Naive thymus-derived CD4-positive, alpha-beta T cell (primary cell): ENCODE measurements at regions not wholly inside any gene's neighbourhood (a gene's known extent, or its start where the extent isn't known, plus 50 kb on each side); places are given as distances from the start of the nearest gene placed in this dataset.
"Not testable (repeated sequence)": the region's sequence is repeated elsewhere in the genome, so short reads cannot be mapped to it uniquely, and the experiment has no call there.

Experiments used
- ATAC-seq: fragments of 150-1000 bp; cut with Tn5 transposase; 2 replicates; pipeline ENCODE4 v1.10.0; 2021; ENCODE audit warnings: mild to moderate bottlenecking, moderate library complexity
- CTCF ChIA-PET: fragments of 350-600 bp; sonication (Branson Sonifier 250); formaldehyde crosslinking; loops from one replicate; lab custom pipeline; 2021; ENCODE audit warnings: antibody characterized with exemption; lab: Charles Lee
- POLR2A ChIA-PET: fragments of 350-600 bp; sonication (Branson Sonifier 250); formaldehyde crosslinking; loops from one replicate; lab custom pipeline; 2021; ENCODE audit warnings: antibody characterized with exemption, inconsistent platforms; lab: Charles Lee
- DNase-seq, 9 donors: peaks; one replicate each; pipeline versions ENCODE4 v3.0.0 to v3.0.0-alpha.2; 2020 to 2022; ENCODE audit warnings: mixed read lengths in 1 of 9
- H3K27ac ChIP-seq: one replicate; pipeline ENCODE4 v1.7.0; 2013; ENCODE audit warnings: mild to moderate bottlenecking, low read depth, low read length, moderate library complexity
- H3K27me3 ChIP-seq, 2 donors: one replicate each; pipeline ENCODE4 v1.7.0; 2013; ENCODE audit warnings: low read length in 2 of 2, mild to moderate bottlenecking in 2 of 2, moderate library complexity in 2 of 2; ENCODE audit not compliant: control insufficient read depth in 2 of 2, insufficient read depth in 2 of 2
- H3K36me3 ChIP-seq, 3 experiments: 1 replicate in 2 of 3; 2 replicates in 1 of 3; pipeline ENCODE4 v1.7.0; 2013; ENCODE audit warnings: low read length in 3 of 3, mild to moderate bottlenecking in 3 of 3, moderate library complexity in 1 of 3; ENCODE audit not compliant: insufficient read depth in 3 of 3, control insufficient read depth in 2 of 3
- H3K4me1 ChIP-seq, 2 donors: one replicate each; pipeline ENCODE4 v1.7.0; 2013; ENCODE audit warnings: low read length in 2 of 2, mild to moderate bottlenecking in 2 of 2, moderate library complexity in 1 of 2; ENCODE audit not compliant: control insufficient read depth in 2 of 2, insufficient read depth in 2 of 2
- H3K4me3 ChIP-seq: 2 replicates; pipeline ENCODE4 v1.7.0; 2013; ENCODE audit warnings: mild to moderate bottlenecking, low read length
- H3K9me3 ChIP-seq, 3 experiments: 1 replicate in 2 of 3; 2 replicates in 1 of 3; pipeline ENCODE4 v1.7.0; 2013; ENCODE audit warnings: low read length in 3 of 3; ENCODE audit not compliant: control insufficient read depth in 2 of 3
- H3K27ac Mint-ChIP-seq, 9 donors: one replicate each; pipeline ENCODE4 v1.8.0; 2020 to 2022; ENCODE audit warnings: mixed read lengths in 9 of 9, mild to moderate bottlenecking in 8 of 9, moderate library complexity in 5 of 9, inconsistent platforms in 2 of 9
- H3K27me3 Mint-ChIP-seq, 5 donors: one replicate each; pipeline ENCODE4 v1.8.0; 2021 to 2022; ENCODE audit warnings: mixed read lengths in 5 of 5, mild to moderate bottlenecking in 1 of 5
- H3K36me3 Mint-ChIP-seq, 5 donors: one replicate each; pipeline ENCODE4 v1.8.0; 2020 to 2022; ENCODE audit warnings: mixed read lengths in 5 of 5, mild to moderate bottlenecking in 3 of 5, inconsistent platforms in 1 of 5
- H3K4me1 Mint-ChIP-seq, 7 donors: one replicate each; pipeline ENCODE4 v1.8.0; 2020 to 2022; ENCODE audit warnings: mixed read lengths in 7 of 7, mild to moderate bottlenecking in 3 of 7, inconsistent platforms in 1 of 7
- H3K4me3 Mint-ChIP-seq, 10 donors: one replicate each; pipeline ENCODE4 v1.8.0; 2020 to 2022; ENCODE audit warnings: mild to moderate bottlenecking in 10 of 10, mixed read lengths in 10 of 10, moderate library complexity in 6 of 10, inconsistent platforms in 2 of 10
- H3K9me3 Mint-ChIP-seq, 11 donors: one replicate each; pipeline ENCODE4 v1.8.0; 2020 to 2022; ENCODE audit warnings: mixed read lengths in 11 of 11, mild to moderate bottlenecking in 4 of 11, inconsistent platforms in 1 of 11, moderate library complexity in 1 of 11
- intact Hi-C, 2 donors: fragments of 100-400 bp; cut with micrococcal nuclease; formaldehyde crosslinking; loops; one replicate each; pipeline ENCODE4 v1.15.1; 2023

DNA sequence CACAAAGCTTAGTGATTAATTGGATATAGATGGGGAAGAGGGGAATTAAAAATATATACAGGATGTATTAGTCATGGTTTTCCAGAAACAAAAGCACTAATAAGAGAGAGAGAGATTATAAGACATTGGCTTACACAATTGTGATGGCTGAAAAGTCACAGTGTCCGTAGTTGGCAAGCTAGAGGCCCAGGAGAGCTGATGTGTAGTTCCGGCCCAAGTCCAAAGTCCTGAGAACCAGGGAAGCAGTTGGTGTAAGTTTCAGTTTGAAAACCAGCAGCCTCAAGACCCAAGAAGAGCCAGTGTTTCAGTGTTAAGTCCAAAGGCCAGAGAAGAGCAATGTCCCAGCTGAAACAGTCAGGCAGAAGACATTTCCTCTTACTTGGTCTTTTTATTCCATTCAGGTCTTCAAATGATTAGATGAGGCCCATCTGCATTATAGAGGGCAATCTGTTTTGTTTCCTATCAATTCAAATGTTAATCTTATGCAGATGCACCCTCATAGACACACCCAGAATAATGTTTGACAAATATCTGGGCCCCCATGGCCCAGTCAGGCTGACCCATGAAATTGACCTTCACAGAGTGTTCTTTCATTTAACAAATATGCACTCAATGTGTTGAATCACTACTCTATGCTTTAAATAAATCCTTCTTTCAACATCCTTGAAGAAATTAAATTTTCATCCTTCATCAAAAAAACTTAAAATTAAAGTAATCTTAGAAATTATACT, 67.2 kb upstream of the DIO2 start:
- no peak overlapping the region for H3K27ac Mint-ChIP-seq
- intact Hi-C loops, result no loop called here
- Histone ChIP-seq H3K4me3 (no peak overlapping the region), H3K27me3 (no peaks in the 10 kb centered on the region), H3K9me3 (no peaks in the 10 kb centered on the region), H3K4me1 (no peaks in the 10 kb centered on the region), H3K36me3 (no peaks in the 10 kb centered on the region), H3K27ac (no peak overlapping the region)
- ChIA-PET POLR2A (no interaction called here), CTCF (no interaction called here)
- H3K9me3 Mint-ChIP-seq, result peaks cover 0 to 17% (median 2%) of the 10 kb centered on the region in 11 donors
- no peak overlapping the region for H3K4me3 Mint-ChIP-seq
- DNase-seq, result no peak
- H3K27me3 Mint-ChIP-seq, result no peaks in the 10 kb centered on the region
- H3K4me1 Mint-ChIP-seq, result no peaks in the 10 kb centered on the region
- no peaks in the 10 kb centered on the region for H3K36me3 Mint-ChIP-seq
- ATAC-seq, result no peak

DNA sequence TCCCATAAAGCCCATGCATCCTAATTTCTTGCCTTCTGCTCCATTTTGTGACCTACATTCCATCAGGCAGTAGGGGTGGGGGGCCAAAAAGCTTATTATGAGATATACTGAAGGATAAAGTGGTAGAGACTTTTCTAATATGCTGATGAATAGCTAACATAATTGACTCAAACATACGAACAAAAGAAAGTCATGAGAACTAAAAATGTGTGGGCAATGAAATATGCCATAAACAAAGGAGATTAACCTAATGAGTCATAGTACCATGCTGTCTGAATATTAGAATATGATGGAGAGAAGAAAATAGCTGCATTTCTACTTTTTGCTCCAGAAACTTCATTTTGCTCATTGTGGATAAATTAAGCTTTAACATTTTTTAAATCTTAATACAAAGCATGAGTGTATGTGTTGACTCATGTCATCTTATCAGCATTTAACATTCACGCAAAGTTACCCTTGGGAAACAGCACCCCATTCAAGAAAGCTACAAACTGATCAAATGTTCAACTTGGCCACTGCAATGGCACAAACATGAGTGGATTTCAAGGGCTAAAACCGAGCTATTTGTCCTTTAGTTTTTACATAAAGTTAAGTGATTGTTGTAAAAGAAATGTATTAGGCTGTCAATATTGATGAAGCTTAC, 64.0 kb upstream of the DIO2 start:
- no peak overlapping the region for H3K4me3 ChIP-seq
- no peaks in the 10 kb centered on the region for H3K27me3 Mint-ChIP-seq
- ATAC-seq, result no peak
- POLR2A ChIA-PET, result no interaction called here
- intact Hi-C loops, result no loop called here
- no peak overlapping the region for H3K4me3 Mint-ChIP-seq
- no peaks in the 10 kb centered on the region for H3K4me1 Mint-ChIP-seq
- peaks cover 0 to 18% (median 3%) of the 10 kb centered on the region in 11 donors for H3K9me3 Mint-ChIP-seq
- no peak for DNase-seq
- no peaks in the 10 kb centered on the region for H3K4me1 ChIP-seq
- no peaks in the 10 kb centered on the region for H3K36me3 ChIP-seq
- H3K36me3 Mint-ChIP-seq, result no peaks in the 10 kb centered on the region
- H3K9me3 ChIP-seq, result no peaks in the 10 kb centered on the region
- H3K27me3 ChIP-seq, result no peaks in the 10 kb centered on the region
- CTCF ChIA-PET, result interaction anchor here (0.7 kb wide), 1 partner anchor 13 kb away, joined by 7 read pairs; no protein-coding TSS in a partner anchor
- no peak overlapping the region for H3K27ac Mint-ChIP-seq
- no peak overlapping the region for H3K27ac ChIP-seq

DNA sequence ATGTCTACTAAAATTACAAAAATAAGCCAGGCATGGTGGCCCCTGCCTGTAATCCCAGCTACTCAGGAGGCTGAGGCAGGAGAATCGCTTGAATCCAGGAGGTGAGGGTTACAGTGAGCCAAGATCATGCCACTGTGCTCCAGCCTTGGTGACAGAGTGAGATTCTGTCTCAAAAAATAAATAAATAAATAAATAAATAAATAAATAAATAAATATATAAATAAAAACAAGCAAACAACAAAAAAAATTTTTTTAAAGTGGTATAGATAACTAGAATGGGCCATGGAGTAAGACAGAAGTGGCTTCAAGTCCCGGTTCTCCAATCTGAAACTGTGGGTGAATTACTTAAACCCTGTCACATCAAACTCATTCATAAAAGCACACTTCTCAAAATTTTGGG, 63.0 kb upstream of the DIO2 start:
- H3K4me3 ChIP-seq, H3K36me3 ChIP-seq, H3K27ac Mint-ChIP-seq, H3K4me3 Mint-ChIP-seq, ATAC-seq, H3K27me3 ChIP-seq, H3K4me1 ChIP-seq, H3K27me3 Mint-ChIP-seq, intact Hi-C loops, POLR2A ChIA-PET, H3K36me3 Mint-ChIP-seq, H3K9me3 ChIP-seq, H3K27ac ChIP-seq, CTCF ChIA-PET, DNase-seq, H3K4me1 Mint-ChIP-seq: not testable (repeated sequence)
- H3K9me3 Mint-ChIP-seq, result peaks cover 0 to 15% (median 3%) of the 10 kb centered on the region in 11 donors

DNA sequence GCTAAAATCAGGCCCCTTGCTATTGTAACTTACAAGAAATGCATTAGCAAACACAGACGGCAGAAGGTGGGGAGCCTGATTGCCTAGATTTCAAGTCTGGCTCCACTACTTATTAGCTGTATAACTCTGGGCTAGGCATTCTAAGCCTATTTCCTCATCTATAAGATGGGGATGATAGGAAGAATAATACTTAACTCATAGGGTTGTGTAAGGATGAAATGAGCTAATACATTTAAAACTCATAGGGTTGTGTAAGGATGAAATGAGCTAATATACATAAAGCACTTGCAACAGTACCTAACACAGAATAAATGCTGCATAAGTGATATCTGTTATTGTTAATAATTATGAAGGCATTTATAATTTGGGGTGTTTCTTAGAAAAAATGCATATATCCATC, 60.1 kb upstream of the DIO2 start:
- DNase-seq (no peak), ATAC-seq (no peak)
- Mint-ChIP-seq H3K36me3 (no peaks in the 10 kb centered on the region), H3K4me1 (no peaks in the 10 kb centered on the region), H3K4me3 (no peak overlapping the region), H3K9me3 (peaks cover 0 to 13% (median 3%) of the 10 kb centered on the region in 11 donors), H3K27ac (no peak overlapping the region), H3K27me3 (no peaks in the 10 kb centered on the region)
- no peaks in the 10 kb centered on the region for H3K4me1 ChIP-seq
- no peaks in the 10 kb centered on the region for H3K27me3 ChIP-seq
- no peaks in the 10 kb centered on the region for H3K9me3 ChIP-seq
- ChIA-PET POLR2A (no interaction called here), CTCF (no interaction called here)
- no peak overlapping the region for H3K4me3 ChIP-seq
- intact Hi-C loops, result no loop called here
- no peak overlapping the region for H3K27ac ChIP-seq
- no peaks in the 10 kb centered on the region for H3K36me3 ChIP-seq

DNA sequence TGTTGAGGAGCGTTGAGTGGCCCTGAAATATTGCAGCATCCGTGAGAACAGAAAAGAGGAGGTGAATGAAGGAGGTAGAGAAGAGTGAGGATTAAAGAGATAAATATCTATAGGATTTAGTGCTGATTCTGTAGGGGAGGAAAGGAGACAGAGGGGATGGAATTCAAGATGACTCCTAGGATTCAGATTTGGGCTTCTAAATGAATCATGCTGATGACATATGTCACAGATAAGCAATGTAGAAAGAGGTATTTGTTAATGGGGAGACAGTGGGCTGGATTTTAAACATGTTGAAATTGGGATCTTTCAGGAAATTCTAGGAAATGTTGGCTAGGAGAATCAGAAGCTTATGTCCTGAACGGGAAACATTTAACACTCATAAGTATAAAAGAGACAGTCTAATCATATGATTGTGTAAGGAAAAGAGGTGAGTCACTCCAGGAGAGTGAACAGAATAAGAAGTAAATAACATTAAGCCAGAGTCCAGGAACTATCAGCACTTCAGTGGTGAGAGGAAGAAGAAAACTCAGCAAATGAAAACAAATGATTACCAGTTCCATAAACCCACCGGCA, 58.1 kb upstream of the DIO2 start:
- H3K9me3 Mint-ChIP-seq, result peaks cover 0 to 13% (median 3%) of the 10 kb centered on the region in 11 donors
- H3K27ac ChIP-seq, result no peak overlapping the region
- no peaks in the 10 kb centered on the region for H3K36me3 Mint-ChIP-seq
- H3K36me3 ChIP-seq, result no peaks in the 10 kb centered on the region
- no peaks in the 10 kb centered on the region for H3K9me3 ChIP-seq
- H3K4me3 ChIP-seq, result no peak overlapping the region
- intact Hi-C loops, result no loop called here
- POLR2A ChIA-PET, result no interaction called here
- no peaks in the 10 kb centered on the region for H3K4me1 ChIP-seq
- no peaks in the 10 kb centered on the region for H3K27me3 ChIP-seq
- ATAC-seq (no peak), DNase-seq (no peak)
- CTCF ChIA-PET, result no interaction called here
- H3K27me3 Mint-ChIP-seq, result no peaks in the 10 kb centered on the region
- no peak overlapping the region for H3K27ac Mint-ChIP-seq
- no peak overlapping the region for H3K4me3 Mint-ChIP-seq
- H3K4me1 Mint-ChIP-seq, result no peaks in the 10 kb centered on the region

DNA sequence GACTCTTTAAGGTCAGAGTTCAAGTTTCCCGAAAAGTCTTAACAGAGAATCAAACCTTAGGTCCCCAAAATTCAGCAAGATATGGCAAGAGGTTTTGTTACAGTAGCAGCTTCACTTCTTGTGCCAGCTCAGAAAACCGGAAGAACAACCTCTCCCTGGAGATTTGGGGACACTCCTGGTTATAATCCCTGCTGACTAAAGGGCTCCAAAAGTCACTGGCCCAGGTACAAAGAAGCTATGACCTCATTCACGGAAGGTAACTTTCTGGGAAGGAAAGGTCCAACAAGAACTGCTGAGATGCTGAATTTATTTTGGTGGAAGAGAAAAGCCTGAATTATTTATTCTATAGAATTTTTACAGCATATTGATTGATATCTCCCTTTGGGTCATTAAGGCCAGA, 55.6 kb upstream of the DIO2 start:
- peaks cover 0 to 9% (median 0%) of the 10 kb centered on the region in 11 donors for H3K9me3 Mint-ChIP-seq
- Histone ChIP-seq H3K27me3 (no peaks in the 10 kb centered on the region), H3K27ac (no peak overlapping the region), H3K9me3 (no peaks in the 10 kb centered on the region), H3K4me3 (no peak overlapping the region), H3K36me3 (no peaks in the 10 kb centered on the region), H3K4me1 (no peaks in the 10 kb centered on the region)
- no peaks in the 10 kb centered on the region for H3K4me1 Mint-ChIP-seq
- ChIA-PET CTCF (no interaction called here), POLR2A (no interaction called here)
- intact Hi-C loops, result no loop called here
- ATAC-seq (no peak), DNase-seq (no peak)
- no peak overlapping the region for H3K27ac Mint-ChIP-seq
- no peak overlapping the region for H3K4me3 Mint-ChIP-seq
- no peaks in the 10 kb centered on the region for H3K27me3 Mint-ChIP-seq
- H3K36me3 Mint-ChIP-seq, result no peaks in the 10 kb centered on the region

DNA sequence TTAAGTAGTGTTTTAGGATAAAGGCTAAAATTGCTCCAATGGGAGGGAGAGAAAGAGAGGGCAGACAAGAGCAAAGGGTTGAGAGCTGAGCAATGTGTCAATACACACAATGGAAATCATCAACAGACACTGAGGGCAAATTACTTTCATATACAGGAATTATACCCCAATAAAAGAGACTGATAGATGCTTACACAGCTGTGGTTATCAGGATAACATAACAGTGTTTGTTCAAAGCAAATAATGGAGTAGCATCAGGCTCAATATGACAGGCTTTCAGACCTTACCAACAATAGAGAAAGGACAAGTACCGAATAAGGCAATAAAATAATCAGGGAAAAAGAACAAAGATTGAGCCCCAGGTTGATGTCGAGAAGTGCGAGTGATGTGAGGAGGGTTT, 53.4 kb upstream of the DIO2 start:
- H3K27ac Mint-ChIP-seq, result no peak overlapping the region
- no peak for DNase-seq
- CTCF ChIA-PET, result no interaction called here
- no peaks in the 10 kb centered on the region for H3K4me1 Mint-ChIP-seq
- no peaks in the 10 kb centered on the region for H3K27me3 Mint-ChIP-seq
- peaks cover 0 to 9% (median 0%) of the 10 kb centered on the region in 11 donors for H3K9me3 Mint-ChIP-seq
- no peak overlapping the region for H3K27ac ChIP-seq
- H3K36me3 Mint-ChIP-seq, result no peaks in the 10 kb centered on the region
- ATAC-seq, result no peak
- H3K9me3 ChIP-seq, result no peaks in the 10 kb centered on the region
- H3K36me3 ChIP-seq, result no peaks in the 10 kb centered on the region
- POLR2A ChIA-PET, result no interaction called here
- no peaks in the 10 kb centered on the region for H3K4me1 ChIP-seq
- H3K4me3 Mint-ChIP-seq, result no peak overlapping the region
- H3K4me3 ChIP-seq, result no peak overlapping the region
- no peaks in the 10 kb centered on the region for H3K27me3 ChIP-seq
- intact Hi-C loops, result no loop called here
